ENCODE measurements at regions not wholly inside any gene's neighbourhood (a gene's known extent, or its start where the extent isn't known, plus 50 kb on each side); places are given as distances from the start of the nearest gene placed in this dataset.

DNA sequence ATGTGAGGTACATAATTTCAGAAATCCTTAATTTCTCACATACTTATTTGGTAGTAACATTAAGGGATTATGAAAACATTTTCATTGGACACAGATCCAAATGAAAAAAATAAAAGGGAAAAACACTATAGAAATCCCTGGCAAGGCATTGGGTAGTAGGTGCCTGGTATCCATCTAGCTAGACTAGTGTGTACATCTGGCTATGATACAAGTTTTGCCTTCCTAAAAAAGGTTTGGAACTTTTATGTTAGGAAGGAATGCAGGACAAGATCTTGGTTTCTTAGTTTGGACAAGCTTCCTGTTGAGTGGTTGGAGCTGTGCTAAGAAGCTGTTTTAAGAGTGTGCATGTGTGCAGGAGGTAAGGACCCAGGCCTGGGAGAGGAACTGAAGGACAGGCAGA lies 252.3 kb upstream of the GLI3 start:
- DNase-seq (ENCODE audit: low read depth) = no peak

- DNase-seq (ENCODE audit: low read depth) = no peak
Observed at GRCh38 chr7:42485301-42485766, 248.3 kb upstream of the GLI3 start.

GRCh38 chr7:42483886-42484285 lies 246.9 kb upstream of the GLI3 start:
- DNase-seq (ENCODE audit: low read depth) = no peak

DNA sequence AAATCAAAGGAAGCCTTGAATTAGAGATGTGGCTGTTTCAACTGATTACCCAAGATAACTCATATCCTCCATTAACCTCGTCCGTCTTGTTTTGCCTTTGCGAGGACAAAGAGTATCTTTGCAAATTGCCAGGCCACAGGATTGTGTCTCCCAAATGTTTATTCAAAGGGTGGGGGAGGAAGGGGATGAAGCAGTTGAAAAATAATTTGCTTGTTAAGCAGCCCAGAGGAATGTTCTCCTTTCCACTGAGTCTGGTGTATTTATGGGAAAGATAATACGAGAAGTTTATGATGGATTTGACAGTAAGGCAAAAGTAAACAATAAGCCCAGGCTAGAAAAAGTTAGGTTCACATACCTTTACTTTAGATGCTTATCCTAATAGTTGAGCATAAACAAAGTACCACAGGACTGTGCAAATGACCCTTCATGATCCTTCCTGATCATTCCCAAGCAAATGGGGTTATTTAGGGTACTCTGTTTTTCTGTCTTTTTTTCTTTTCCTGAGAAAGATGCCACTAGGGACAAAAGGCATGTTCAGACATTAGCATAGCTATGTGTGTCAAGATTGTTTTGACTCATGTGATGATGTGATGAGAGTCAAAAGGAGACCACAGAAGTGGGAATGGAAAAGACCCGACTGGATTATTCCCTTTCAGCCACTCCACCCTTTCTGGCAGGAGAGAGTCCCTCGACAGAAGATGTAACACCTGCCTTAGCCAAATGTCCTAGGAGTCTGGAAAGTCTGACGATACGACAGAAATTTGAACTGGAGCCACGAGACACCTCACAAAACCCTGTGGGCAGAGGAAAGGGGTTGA lies 243.0 kb upstream of the GLI3 start:
- DNase-seq (ENCODE audit: low read depth) = no peak

- no peak for DNase-seq (ENCODE audit: low read depth)
Observed at GRCh38 chr7:42479452-42479815, 242.4 kb upstream of the GLI3 start.

DNA sequence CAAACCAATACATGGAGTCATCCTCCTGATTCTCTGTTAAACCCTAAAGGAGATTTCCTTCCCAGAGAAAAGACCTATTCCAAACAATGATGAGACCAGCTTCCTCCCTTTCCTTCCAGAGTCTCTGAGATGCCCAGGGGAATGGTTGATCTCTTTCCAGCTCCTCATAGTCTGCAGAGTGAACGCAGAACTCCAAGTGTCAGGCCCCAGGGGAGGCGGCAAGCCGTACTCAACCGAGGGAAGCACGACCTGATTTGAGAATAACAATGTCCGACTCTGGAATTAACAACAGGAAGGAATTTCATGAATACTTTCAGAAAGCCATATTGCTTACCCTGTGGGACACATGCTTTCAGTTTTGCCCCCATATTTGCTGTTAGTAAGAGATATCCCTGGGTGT lies 241.7 kb upstream of the GLI3 start:
- no peak for DNase-seq (ENCODE audit: low read depth)

- DNase-seq (ENCODE audit: low read depth) = no peak
Observed at GRCh38 chr7:42476255-42476654, 239.2 kb upstream of the GLI3 start.

- no peak for DNase-seq (ENCODE audit: low read depth)
Observed at GRCh38 chr7:42475082-42475481, 238.1 kb upstream of the GLI3 start.

- DNase-seq (ENCODE audit: low read depth) = no peak
Observed at GRCh38 chr7:42473099-42473498, 236.1 kb upstream of the GLI3 start.

GRCh38 chr7:42471573-42472174 lies 234.7 kb upstream of the GLI3 start:
- DNase-seq (ENCODE audit: low read depth) = no peak

GRCh38 chr7:42469341-42469740 lies 232.3 kb upstream of the GLI3 start:
- no peak for DNase-seq (ENCODE audit: low read depth)

DNA sequence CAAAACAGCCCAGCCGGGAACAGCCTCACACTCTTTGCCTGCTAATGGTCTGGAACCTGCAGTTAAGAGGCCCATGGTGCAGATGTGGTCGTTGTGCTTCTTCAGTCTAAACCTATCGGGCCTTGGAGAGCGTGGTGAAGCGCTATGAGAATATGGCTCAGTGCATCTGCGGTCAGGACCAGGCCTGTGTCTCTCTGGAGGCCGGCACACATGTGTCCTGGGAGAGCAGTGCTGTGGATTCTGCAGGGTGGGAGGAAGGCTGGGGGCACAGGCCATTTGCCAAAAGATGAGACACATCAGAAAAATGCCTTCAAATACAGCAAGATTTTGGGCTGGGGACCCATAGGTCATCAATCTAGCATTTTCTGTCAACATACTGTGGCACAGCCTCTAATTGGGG lies 231.5 kb upstream of the GLI3 start:
- DNase-seq (ENCODE audit: low read depth) = no peak

- DNase-seq (ENCODE audit: low read depth) = no peak
Observed at GRCh38 chr7:42461537-42461936, 224.5 kb upstream of the GLI3 start.

- DNase-seq (ENCODE audit: low read depth) = no peak
Observed at GRCh38 chr7:42460933-42461332, 223.9 kb upstream of the GLI3 start.

- no peak for DNase-seq (ENCODE audit: low read depth)
Observed at GRCh38 chr7:42460148-42460547, 223.1 kb upstream of the GLI3 start.

GRCh38 chr7:42457663-42458062 lies 220.7 kb upstream of the GLI3 start:
- DNase-seq (ENCODE audit: low read depth) = no peak

- DNase-seq (ENCODE audit: low read depth) = no peak
Observed at GRCh38 chr7:42456756-42457276, 219.8 kb upstream of the GLI3 start.

- DNase-seq (ENCODE audit: low read depth) = no peak
Observed at GRCh38 chr7:42456267-42456666, 219.3 kb upstream of the GLI3 start.

DNA sequence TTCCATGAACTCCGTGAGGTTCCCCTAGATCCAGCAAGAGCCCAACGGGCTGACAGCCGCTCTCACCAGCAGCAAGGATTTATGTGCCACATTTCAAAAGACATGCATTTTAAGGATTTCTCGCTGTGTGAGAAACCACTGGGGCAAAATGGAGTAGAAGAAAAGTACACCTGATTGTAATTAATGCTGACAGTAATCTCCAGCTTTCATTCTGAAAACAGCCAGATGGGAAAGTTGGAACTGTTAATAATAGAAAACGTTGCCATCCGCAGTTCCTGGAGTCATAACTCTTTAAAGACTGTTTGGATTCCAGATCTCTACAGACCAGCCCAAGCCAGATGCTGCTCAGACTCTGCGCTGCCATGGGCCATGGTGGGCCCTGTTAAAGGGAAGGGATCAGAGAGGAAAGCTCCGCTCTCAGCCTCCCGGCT lies 216.9 kb upstream of the GLI3 start:
- DNase-seq (ENCODE audit: low read depth) = no peak

GRCh38 chr7:42452356-42452755 lies 215.3 kb upstream of the GLI3 start:
- DNase-seq (ENCODE audit: low read depth) = no peak

DNA sequence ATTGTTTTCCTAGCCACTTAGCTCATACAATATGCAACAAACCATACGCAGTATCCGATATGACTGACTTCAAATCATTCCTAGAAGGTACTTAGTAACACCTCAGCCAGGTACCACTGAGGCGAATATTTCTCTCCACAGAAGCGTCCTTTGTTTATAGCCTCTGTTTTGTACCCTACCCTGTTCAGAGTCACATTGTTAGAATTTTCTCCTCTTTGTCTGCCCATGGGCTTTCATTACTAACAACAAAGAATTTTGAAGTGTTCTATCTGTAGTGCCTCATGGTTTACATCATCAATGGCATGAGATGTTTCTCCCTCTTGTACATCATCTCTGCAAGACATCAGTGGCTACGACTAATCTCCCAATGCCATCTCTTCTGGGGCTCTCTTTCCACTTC lies 212.4 kb upstream of the GLI3 start:
- DNase-seq (ENCODE audit: low read depth) = no peak

- DNase-seq (ENCODE audit: low read depth) = no peak
Observed at GRCh38 chr7:42448901-42449300, 211.9 kb upstream of the GLI3 start.

DNA sequence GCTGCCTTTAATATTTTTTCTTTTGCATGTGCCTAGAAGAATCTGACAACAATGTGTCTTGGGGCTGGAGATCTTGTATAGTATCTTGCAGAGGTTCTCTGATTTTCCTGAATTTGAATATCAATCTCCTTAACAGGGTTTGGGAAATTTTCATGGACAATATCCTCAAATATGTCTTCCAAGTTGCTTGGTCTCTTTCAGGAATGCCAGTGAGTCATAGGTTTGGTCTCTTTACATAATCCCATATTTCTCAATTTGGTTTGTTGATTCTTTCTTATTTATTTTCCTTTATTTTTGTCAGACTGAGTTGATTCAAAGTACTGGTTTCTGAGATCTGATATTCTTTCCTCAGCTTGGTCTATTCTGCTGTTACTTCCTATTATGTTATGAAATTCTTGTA lies 208.7 kb upstream of the GLI3 start:
- no peak for DNase-seq (ENCODE audit: low read depth)

GRCh38 chr7:42440951-42441350 lies 203.9 kb upstream of the GLI3 start:
- no peak for DNase-seq (ENCODE audit: low read depth)

All from stimulated activated CD8-positive, alpha-beta memory T cell treated with anti-CD3 and anti-CD28 coated beads, Interleukin-4, amount 100 ng/mL, for 24 hours (primary cell).